Endothelial cell of umbilical vein (primary cell): ENCODE measurements at regions not wholly inside any gene's neighbourhood (a gene's known extent, or its start where the extent isn't known, plus 50 kb on each side); places are given as distances from the start of the nearest gene placed in this dataset.

Experiments
- BruUV-seq: library from RNA; stranded (reverse); fragments of 400-500 nt; replicated peaks from 2 replicates; lab custom pipeline; 2021; lab: Mats Ljungman, UMichigan
- CTCF ChIA-PET: fragments of 300-600, 350-600 bp; sonication (Branson Sonifier 250); formaldehyde crosslinking; loops from one replicate; lab custom pipeline; 2021; ENCODE audit warnings: antibody characterized with exemption, inconsistent platforms; lab: Charles Lee
- POLR2A ChIA-PET: fragments of 300-600, 350-600 bp; sonication (Branson Sonifier 250); formaldehyde crosslinking; loops from one replicate; lab custom pipeline; 2021; ENCODE audit warnings: antibody characterized with exemption, inconsistent platforms; lab: Charles Lee
- DNase-seq: peaks from one replicate; pipeline ENCODE4 v3.0.0-alpha.2; 2011; ENCODE audit warnings: low read depth, low spot score
- FAIRE-seq: peaks from 2 replicates; lab custom pipeline; 2011; peaks lifted over from hg19 to GRCh38; lab: Jason Lieb, UNC
- H2AFZ ChIP-seq: 2 replicates; pipeline ENCODE4 v1.6.0; 2012; ENCODE audit warnings: low read depth, low read length, control low read depth, inconsistent platforms
- H3K27ac ChIP-seq: 2 replicates; pipeline ENCODE4 v1.5.1; 2011; ENCODE audit warnings: low read depth, mild to moderate bottlenecking, control low read depth, low read length, moderate library complexity; ENCODE audit not compliant: insufficient read depth
- H3K27me3 ChIP-seq, 2 experiments: 2 replicates each; pipeline versions ENCODE4 v1.6.0 to v1.6.1; 2011; ENCODE audit warnings: low read length in 2 of 2, mixed read lengths in 1 of 2; ENCODE audit not compliant: control insufficient read depth in 2 of 2, insufficient read depth in 2 of 2
- H3K36me3 ChIP-seq, 2 experiments: 2 replicates in 1 of 2; 3 replicates in 1 of 2; pipeline ENCODE4 v1.5.1; 2011; ENCODE audit warnings: low read length in 2 of 2, mild to moderate bottlenecking in 1 of 2, moderate library complexity in 1 of 2; ENCODE audit not compliant: control insufficient read depth in 2 of 2, insufficient read depth in 2 of 2; ENCODE audit errors: extremely low read depth in 1 of 2
- H3K4me1 ChIP-seq: 3 replicates; pipeline ENCODE4 v1.5.1; 2011; ENCODE audit warnings: mild to moderate bottlenecking, low read length; ENCODE audit not compliant: control insufficient read depth, insufficient read depth; ENCODE audit errors: extremely low read depth
- H3K4me2 ChIP-seq: 2 replicates; pipeline ENCODE4 v1.6.1; 2011; ENCODE audit warnings: low read length, control low read depth, mixed read lengths; ENCODE audit not compliant: insufficient read depth
- H3K4me3 ChIP-seq, 3 experiments: fragments of 200-600 bp in 1 of 3; sonication (generic), shearing (Covaris generic) in 1 of 3; replicated peaks in 1 of 3; 2 replicates each; pipeline ENCODE4 v1.5.1; 2011 to 2016; ENCODE audit warnings: control low read depth in 3 of 3, low read length in 3 of 3, mild to moderate bottlenecking in 2 of 3, inconsistent platforms in 1 of 3, low read depth in 1 of 3, moderate library complexity in 1 of 3; ENCODE audit not compliant: insufficient read depth in 1 of 3
- H3K79me2 ChIP-seq: 2 replicates; pipeline ENCODE4 v1.6.0; 2012; ENCODE audit warnings: low read length, inconsistent platforms; ENCODE audit not compliant: control insufficient read depth, insufficient read depth
- H3K9ac ChIP-seq: replicated peaks from 2 replicates; pipeline ENCODE3; 2011; ENCODE audit warnings: low read length, control low read depth; ENCODE audit not compliant: insufficient read depth; ENCODE audit errors: extremely low read depth
- H3K9me1 ChIP-seq: replicated peaks from 3 replicates; pipeline ENCODE4 v1.6.0; 2011; ENCODE audit warnings: mild to moderate bottlenecking, low read length; ENCODE audit not compliant: control insufficient read depth, insufficient read depth; ENCODE audit errors: extremely low read depth
- H3K9me3 ChIP-seq: replicated peaks from 2 replicates; pipeline ENCODE4 v1.5.1; 2012; ENCODE audit warnings: low read length, inconsistent platforms; ENCODE audit not compliant: control insufficient read depth, insufficient read depth
- H4K20me1 ChIP-seq: replicated peaks from 2 replicates; pipeline ENCODE3; 2011; ENCODE audit warnings: mild to moderate bottlenecking, low read length; ENCODE audit not compliant: control insufficient read depth, insufficient read depth; ENCODE audit errors: extremely low read depth
- CTCF ChIP-seq, 2 donors: IDR thresholded peaks; 1 replicate in 1 of 2; 2 replicates in 1 of 2; pipeline ENCODE4 v1.5.1; 2011; ENCODE audit warnings: low read length in 2 of 2, mild to moderate bottlenecking in 2 of 2, moderate library complexity in 2 of 2, control low read depth in 1 of 2, inconsistent platforms in 1 of 2, low read depth in 1 of 2; ENCODE audit not compliant: insufficient read depth in 1 of 2; ENCODE audit errors: extremely low read depth in 1 of 2
- EZH2 ChIP-seq: IDR thresholded peaks from 2 replicates; pipeline ENCODE4 v1.6.1; 2012; ENCODE audit warnings: borderline replicate concordance, low read depth, mild to moderate bottlenecking, moderate library complexity, low read length, inconsistent platforms; ENCODE audit not compliant: severe bottlenecking
- FOS ChIP-seq: IDR thresholded peaks from 2 replicates; pipeline ENCODE4 v1.6.1; 2011; ENCODE audit warnings: mild to moderate bottlenecking, low read length, moderate library complexity, borderline replicate concordance; ENCODE audit not compliant: insufficient read depth
- GATA2 ChIP-seq: IDR thresholded peaks from 2 replicates; pipeline ENCODE4 v1.7.0; 2011; ENCODE audit warnings: low read depth, mild to moderate bottlenecking, moderate library complexity, mixed read lengths, low read length; ENCODE audit not compliant: insufficient read length, insufficient read depth
- JUN ChIP-seq: IDR thresholded peaks from 2 replicates; pipeline ENCODE4 v1.6.1; 2011; ENCODE audit warnings: borderline replicate concordance, low read depth; ENCODE audit not compliant: insufficient read length, insufficient read depth
- MAX ChIP-seq: IDR thresholded peaks from 2 replicates; pipeline ENCODE4 v1.6.1; 2011; ENCODE audit not compliant: insufficient read depth, insufficient read length
- MYC ChIP-seq: IDR thresholded peaks from one replicate; pipeline ENCODE4 v1.6.1; 2011; ENCODE audit warnings: mild to moderate bottlenecking, low read depth, low read length
- POLR2A ChIP-seq: IDR thresholded peaks from 2 replicates; pipeline ENCODE4 v1.6.1; 2012; ENCODE audit warnings: low read depth, mild to moderate bottlenecking, control low read depth, low read length
- POLR2AphosphoS5 ChIP-seq: IDR thresholded peaks from 2 replicates; pipeline ENCODE4 v1.6.1; 2012; ENCODE audit warnings: low read depth, mild to moderate bottlenecking, control low read depth, low read length, moderate library complexity; ENCODE audit not compliant: insufficient read depth
- dilution Hi-C: fragments of 300-500 bp; cut with MboI; formaldehyde crosslinking; loops from one replicate; pipeline ENCODE4 v1.15.0; 2019; ENCODE audit warnings: low sequenced_read_pairs; ENCODE audit not compliant: extremely low pct_ligation_motif_present
- intact Hi-C: fragments of 100-400 bp; cut with micrococcal nuclease; formaldehyde crosslinking; loops from one replicate; pipeline ENCODE4 v1.10.0; 2022

- no peaks in the 10 kb centered on the region for H3K27me3 ChIP-seq
- no peaks in the 10 kb centered on the region for H3K79me2 ChIP-seq
- H3K9me1 ChIP-seq, result no peaks in the 10 kb centered on the region
- H3K4me3 ChIP-seq, result no peak overlapping the region
- TF ChIP-seq POLR2AphosphoS5 (no peak), FOS (no peak), CTCF (IDR thresholded peaks at IDR 0.05; ENCODE audit: extremely low read depth in 1 of 2, insufficient read depth in 1 of 2, low read depth in 1 of 2, low read length in 2 of 2) (no peak), EZH2 (no peak), JUN (no peak), GATA2 (no peak), POLR2A (no peak), MAX (no peak), MYC (no peak)
- CTCF ChIA-PET, result no interaction called here
- dilution Hi-C loops, result no loop called here
- no peak overlapping the region for H3K4me2 ChIP-seq
- POLR2A ChIA-PET, result no interaction called here
- no peaks in the 10 kb centered on the region for H3K9me3 ChIP-seq
- FAIRE-seq (no peak), DNase-seq (no peak)
- no peaks in the 10 kb centered on the region for H4K20me1 ChIP-seq
- H2AFZ ChIP-seq, result no peak overlapping the region
- no peak overlapping the region for H3K9ac ChIP-seq
- intact Hi-C loops, result loop anchor here (2.0 kb wide), 1 partner anchor 851 kb away; the partner anchor contains the start of gene TSHZ3
- peaks cover 6% of the 10 kb centered on the region for H3K4me1 ChIP-seq
- BruUV-seq, result no TSS peak
- no peak overlapping the region for H3K27ac ChIP-seq
- no peaks in the 10 kb centered on the region for H3K36me3 ChIP-seq
Observed at GRCh38 chr19:32199501-32200040, 145.8 kb upstream of the ZNF507 start.
